ENCODE measurements at regions not wholly inside any gene's neighbourhood (a gene's known extent, or its start where the extent isn't known, plus 50 kb on each side); places are given as distances from the start of the nearest gene placed in this dataset.
"Not testable (repeated sequence)": the region's sequence is repeated elsewhere in the genome, so short reads cannot be mapped to it uniquely, and the experiment has no call there.

DNA sequence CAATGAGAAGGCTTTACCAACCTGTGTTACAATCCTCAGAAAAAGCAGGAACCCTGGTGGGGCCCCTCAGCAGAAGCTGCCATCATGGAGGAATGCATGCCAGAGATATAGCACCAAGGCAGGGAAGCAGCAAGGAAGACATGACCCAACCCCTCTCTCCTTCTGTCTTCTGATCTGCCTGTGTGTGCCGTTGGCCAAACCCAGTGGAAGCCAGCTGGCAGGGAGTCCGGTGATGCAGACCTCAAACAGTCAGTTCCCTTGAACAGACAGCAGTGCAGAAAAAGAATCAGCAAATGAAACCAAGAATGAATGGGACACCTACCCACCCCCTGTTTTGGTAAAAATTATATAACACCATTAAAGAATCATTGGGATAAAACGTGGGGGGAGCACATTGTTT lies 234.2 kb downstream of the ZNF608 start:
- no peak for DNase-seq (ENCODE audit: low read depth)

DNA sequence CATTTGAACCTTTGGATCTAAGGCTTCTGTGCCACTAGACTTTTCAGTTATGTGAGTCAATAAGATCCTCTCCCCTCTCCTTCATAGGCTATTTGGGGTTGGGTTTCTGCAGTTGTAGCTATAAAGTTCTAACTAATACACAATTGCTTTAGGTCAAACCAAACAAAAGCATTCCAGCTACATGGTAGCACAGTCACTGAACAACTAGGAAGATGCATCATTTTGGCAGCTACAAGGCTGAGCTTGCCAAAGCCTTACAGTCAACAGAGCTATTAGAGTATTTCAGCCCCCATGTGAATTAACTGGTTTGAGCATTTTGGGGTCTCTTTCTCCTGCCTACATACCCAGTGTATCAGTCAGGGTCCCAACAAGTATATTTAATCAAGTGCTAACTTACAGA lies 234.6 kb downstream of the ZNF608 start:
- DNase-seq (ENCODE audit: low read depth): no peak

DNA sequence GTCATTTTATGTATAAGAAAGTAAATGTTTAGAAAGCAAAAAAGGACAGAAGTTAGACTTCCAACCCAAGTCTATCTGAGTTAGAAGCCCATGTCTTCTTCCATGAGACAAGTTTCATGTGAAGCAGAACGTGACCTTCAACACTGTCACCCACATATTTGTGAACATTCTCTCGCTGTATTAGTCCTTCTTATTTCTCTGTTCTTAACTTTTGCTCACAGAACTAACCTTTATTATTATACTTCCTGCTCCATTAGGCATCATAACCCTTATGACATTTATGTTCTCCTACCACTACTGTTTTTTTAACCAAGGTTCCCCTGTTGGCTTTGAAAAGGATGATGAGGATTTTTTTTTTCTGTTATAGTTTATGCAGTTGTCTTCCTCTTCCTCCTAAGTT lies 238.8 kb downstream of the ZNF608 start:
- no peak for DNase-seq (ENCODE audit: low read depth)

DNA sequence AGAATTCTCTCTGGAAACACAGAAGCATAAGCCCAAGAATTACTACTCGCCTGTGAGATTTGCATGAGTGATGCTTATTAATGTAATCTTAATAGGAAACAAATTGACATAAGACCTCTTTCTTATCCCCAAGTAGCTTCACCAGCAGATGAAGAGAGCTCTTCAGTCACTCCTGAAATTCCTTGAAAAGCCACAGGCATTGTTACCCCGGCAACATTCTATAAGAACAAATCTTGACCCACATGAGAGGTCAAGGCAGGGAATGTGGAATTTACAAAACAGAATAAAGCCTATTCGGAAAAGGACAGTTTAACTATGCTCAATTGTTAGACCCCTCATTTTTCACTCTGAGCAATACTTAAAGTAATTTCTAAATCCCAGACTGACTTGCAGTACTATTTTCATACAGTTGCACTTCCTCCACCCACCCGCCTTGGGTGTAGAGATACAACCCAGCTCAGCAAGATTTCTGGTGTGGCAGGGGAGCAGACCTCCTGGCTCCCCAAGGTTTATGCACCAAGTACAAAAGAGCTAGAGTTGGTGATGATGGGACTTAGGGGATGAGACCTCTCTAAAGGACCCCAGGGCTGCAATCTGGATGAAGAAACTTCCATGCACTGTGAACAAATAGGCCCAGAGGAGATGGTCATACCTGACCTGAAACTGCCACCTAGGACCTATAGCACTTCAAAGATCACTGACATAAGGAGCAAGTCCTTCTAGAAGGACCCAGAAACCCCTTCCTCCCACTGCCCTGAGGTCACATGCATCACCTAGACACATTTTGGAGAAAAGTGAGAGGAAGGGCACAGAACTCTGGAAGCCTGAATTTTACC lies 242.1 kb downstream of the ZNF608 start:
- no peak for DNase-seq (ENCODE audit: low read depth)

DNA sequence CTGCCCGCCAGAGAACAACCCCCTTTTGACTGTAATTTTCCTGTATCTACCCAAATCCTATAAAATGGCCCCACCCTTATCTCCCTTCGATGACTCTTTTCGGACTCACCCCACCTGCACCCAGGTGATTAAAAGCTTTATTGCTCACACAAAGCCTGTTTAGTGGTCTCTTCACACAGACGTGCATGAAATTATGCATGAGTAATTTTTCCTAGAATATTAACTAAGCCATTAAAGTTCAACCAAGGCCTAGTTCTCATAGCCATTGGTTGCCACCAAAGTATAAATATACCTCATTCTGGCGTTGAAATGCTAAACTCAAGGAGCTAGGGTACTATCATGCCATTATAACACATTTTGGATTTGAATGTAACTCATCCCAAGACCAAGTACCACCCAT lies 243.9 kb downstream of the ZNF608 start:
- no peak for DNase-seq (ENCODE audit: low read depth)

DNA sequence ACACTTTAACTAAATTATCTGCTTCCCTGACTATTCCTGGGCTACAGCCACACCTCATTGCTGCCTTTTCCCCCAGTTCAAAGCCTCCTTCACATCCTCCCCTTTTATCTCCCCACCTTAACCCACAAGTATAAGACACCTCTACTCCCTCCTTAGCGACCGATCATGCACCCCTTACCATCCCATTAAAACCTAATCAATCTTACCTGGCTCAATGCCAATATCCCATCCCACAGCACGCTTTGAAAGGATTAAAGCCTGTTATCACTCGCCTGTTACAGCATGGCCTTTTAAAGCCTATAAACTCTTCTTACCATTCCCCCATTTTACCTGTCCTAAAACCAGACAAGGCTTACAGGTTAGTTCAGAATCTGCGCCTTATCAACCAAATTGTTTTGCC lies 246.6 kb downstream of the ZNF608 start:
- DNase-seq (ENCODE audit: low read depth): not testable (repeated sequence)

DNA sequence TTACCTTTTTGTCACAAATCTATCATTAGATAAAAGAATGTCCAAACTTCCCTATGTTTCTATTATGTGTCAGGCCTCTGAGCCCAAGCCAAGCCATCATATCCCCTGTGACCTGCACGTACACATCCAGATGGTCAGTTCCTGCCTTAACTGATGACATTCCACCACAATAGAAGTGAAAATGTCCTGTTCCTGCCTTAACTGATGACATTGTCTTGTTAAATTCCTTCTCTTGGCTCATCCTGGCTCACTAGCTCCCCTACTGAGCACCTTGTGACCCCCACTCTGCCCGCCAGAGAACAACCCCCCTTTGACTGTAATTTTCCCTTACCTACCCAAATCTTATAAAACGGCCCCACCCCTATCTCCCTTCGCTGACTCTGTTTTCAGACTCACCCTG lies 249.5 kb downstream of the ZNF608 start:
- DNase-seq (ENCODE audit: low read depth): not testable (repeated sequence)

DNA sequence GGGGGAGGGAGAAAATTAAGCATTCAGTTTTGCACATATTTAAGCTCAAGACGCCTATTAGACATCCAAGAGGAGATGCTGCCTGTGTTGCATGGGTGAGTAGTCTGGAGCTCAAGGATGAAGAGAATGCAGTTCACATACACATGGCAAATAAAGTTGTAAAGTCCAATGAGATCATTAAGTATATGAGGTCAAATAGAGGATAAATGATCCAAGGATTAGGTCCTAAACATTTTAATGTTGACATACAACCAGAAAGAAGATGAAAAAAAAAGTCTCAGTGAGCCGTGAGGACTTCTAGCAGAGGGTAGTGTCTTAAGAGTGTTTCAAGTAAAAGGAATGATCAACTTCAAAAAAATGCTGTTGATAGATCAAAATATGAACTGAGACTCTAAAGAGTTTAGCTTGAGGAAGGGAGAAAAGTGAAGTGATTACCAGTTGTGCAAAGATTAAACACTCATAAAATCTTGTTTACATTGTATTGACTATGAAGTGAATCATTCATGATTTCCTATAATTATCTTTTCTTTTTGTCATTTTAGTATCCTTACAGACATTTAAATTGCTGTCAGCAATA lies 251.8 kb downstream of the ZNF608 start:
- DNase-seq (ENCODE audit: low read depth): no peak

DNA sequence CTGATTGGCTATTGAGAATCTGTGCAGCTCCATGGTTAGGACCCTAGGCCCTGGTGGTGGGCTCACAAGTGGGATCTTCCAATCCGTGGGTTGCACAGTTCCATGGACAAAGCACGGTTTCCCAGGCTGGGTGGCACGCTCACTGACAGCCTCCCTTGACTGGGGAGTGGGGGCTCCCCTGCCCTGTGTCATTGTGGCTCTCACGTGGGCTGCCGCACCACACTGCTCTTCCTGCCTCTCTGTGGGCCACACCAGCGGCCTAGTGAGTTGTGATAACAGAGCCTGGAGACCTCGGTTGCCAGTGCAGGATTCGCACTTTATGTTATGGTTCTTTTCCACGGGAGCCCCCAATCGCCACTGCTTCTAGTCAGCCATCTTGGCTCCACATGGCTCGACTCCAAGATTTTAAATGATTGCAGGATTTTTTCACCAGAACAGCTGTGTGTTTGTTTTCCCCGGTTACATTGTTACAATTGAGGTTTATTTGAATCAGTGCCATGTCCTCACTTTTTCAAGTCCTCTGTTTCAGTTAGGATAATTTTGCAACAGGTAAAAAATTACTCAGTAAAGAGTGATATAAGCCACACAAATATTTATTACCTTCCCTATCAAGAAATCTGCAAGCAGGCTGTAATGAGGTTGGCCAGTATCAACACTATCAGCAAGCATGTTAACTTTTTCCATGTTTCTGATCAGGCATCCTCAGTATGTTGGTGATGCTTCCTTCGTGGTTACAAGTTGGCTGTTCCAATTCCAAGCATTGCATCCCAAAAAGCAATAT lies 253.8 kb downstream of the ZNF608 start:
- DNase-seq (ENCODE audit: low read depth): no peak

DNA sequence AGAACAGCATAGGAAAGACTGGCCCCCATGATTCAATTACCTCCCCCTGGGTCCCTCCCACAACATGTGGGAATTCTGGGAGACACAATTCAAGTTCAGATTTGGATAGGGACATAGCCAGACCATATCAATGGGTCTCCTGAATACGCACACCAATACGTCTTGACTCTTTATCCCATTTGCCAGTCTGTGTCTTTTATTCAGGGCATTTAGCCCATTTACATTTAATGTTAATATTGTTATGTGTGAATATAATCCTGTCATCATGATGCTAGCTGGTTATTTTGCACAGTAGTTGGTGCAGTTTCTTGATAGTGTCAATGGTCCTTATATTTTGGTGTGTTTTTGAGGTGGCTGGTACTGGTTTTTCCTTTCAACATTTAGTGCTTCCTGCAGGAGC lies 256.1 kb downstream of the ZNF608 start:
- not testable (repeated sequence) for DNase-seq (ENCODE audit: low read depth)

DNA sequence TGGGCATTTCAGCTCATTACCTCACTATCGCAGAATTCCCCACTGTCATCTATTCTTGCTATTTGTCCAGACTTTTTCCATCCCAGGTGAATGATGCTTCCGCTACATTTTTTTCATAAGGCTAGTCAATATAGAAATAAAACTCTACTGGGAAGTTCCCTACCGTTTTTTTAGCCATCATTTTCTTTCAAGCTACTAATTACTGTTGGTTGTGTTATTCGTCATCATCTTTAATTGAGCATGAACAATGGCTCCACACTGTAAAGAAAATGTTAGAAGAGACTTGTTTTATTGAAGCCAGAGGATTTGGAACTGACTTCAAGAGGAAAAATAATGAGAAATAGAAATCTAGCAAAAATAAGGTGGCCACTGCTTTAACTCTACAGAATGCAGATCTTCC lies 265.0 kb downstream of the ZNF608 start:
- DNase-seq (ENCODE audit: low read depth): no peak

DNA sequence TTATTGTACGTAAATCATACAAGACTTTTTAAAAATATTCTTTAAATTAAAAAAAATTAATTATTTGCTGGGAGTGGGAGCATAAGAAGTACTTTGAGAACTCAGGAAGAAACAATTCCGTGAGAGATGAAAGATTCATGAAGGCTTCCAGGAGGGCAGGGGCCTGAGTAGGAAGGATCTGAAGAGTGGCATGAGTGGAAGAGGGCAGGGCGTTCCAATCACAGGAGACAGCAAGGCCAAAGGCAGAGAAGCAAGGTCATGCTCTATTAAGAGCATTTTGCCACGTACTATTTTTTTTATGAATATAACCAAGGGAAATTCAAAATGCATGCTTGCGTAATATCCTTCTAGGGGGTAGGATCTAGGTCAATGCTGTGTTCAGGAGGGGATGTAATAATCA lies 265.5 kb downstream of the ZNF608 start:
- no peak for DNase-seq (ENCODE audit: low read depth)

DNA sequence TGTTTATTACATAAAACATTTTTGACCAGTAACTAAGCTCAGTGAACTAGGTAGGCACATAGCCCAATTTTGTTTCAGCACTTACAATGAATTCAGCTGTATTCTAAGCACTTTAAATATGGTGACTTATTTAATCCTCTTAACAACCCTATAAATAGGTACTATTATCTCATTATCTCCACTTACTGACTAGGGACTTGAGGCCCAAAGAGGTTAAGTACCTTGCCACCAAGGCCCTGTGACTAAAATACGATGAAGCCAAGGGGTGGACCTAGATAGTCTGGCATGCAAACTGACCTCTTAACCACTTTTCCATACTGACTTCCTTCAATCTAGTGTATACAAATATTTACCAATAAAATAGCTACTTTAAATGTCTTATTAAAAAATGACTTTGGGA lies 266.4 kb downstream of the ZNF608 start:
- no peak for DNase-seq (ENCODE audit: low read depth)

DNA sequence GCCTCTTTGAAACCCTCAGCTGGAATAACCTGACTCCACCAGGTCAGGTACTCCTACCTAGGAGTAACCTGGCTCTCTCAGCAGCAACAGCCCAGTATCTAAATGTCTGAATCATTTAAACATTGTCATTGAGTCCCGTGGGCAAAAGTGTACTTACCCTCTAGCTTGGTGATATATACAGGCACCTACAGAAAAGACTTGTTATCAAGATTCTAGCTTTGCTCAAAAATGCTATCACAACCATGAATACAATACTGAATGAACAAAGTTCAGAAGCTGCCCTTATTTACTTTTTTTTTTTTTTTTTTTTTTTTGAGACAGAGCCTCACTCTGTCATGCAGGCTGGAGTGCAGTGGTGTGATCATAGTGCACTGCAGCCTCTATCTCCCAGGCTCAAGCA lies 268.2 kb downstream of the ZNF608 start:
- DNase-seq (ENCODE audit: low read depth): no peak

DNA sequence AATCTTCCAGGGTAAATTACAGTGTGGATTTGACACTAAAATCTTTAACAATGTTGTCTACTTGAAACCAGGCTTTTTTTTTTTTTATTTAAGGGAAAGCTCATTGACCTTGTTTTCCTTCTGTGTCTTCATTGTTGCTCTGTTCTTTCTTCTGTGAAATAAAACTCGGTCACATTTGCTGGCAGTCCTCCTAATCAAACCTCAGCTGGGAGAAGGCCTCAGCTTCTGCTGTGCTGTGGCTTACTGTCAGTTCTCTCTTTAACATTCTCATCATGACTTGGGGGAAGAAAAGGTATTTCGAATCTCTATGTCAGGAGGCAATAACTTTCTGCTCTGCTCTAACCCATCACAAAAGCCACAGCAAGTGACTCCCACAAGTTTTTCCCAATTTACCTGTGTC lies 268.9 kb downstream of the ZNF608 start:
- no peak for DNase-seq (ENCODE audit: low read depth)

DNA sequence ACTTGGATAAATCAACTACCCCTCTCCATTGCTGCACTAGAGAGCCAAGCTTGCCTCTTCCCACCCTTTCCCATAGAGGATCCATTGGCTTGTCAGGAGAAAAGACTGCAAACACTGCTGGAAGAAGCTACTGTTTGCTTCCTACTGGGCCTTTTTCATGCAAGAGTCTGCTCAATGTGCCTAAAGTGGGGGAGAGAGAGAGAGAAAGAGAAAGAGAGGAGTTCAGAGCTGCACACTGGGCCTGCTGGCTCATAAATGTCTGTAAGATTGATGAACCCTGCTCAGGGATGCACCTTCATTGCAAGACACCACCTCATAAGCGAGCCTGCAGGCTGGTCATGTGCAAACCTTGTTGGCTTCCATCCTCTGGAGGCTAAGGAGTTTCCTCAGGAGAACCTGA lies 269.4 kb downstream of the ZNF608 start:
- no peak for DNase-seq (ENCODE audit: low read depth)

DNA sequence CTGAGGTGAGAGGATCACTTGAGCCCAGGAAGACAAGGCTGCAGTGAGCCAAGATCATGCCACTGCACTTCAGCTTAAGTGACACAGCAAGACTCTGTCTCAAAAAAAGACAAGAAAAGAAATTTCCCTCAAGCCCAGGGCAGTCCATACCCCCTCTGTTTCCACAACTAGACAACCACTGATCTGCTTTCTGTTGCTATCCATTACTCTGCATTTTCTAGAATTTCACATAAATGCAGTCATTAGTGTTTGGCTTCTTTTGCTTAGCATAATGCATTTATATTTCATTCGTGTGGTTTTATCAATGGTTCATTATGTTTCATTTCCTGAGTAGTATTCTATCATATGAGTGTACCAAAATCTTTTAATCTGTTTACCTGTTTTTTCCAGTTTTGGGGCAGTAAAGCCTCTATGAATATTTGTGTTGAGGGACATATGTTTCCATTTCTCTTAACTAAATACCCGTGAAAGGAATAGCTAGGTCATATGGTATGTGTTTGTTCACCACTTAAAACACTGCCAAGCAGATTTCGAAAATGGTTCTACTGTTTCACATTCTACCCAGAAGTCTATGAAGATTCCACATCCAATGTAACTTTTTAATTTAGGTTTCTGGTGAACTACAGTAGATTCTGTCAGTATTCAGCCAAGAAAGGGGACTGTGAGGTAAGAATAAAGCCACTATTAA lies 271.8 kb downstream of the ZNF608 start:
- no peak for DNase-seq (ENCODE audit: low read depth)

DNA sequence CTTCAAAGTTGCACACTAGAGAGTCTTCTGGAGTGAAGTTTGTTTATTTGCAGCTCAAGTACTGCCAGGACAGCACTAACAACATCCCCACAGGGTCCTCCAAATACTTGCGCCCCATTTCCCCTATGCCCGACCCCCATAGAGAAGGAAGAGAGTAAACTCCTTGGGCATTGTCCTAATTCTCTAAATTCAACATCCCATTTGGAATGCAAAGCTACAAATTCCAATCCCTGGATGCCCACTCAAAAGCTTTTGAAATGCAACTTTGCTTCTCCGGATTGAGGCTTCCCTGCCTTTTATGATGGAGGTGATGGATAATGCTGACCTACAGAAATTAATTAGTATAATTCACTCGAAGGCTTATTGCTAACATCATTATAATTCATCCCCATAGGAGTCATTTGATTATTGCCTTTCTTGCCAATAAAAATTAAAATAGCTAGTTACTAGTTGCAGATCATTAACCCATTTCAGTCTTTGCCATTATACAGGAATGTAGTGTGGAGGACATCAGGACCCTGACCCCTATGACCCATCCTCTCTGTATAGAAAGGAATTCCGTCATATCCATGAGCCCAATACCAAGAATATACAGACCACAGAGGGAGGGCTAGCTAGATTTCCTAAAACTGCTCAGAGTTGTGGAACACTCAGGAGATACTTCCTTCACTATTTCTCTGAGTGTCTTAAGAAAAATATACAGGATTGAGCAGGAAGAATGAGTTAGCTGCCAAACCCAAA lies 277.6 kb downstream of the ZNF608 start:
- no peak for DNase-seq (ENCODE audit: low read depth)

DNA sequence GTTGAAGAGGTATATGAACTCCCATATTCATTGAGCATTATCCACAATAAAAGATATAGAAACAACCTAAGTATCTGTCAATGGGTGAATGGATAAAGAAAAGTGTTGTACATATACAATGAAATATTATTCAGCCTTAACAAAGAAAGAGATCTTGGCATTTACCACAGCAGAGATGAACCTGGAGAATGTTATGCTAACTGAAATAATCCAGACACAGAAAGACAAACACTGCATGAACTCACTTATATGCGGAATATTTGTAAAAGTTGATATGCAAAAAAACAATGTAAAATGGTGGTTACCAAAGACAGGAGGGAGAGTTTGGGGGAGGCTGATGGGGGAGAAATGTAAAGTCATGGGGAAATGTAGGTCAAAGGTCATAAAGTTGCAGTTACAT lies 278.7 kb downstream of the ZNF608 start:
- no peak for DNase-seq (ENCODE audit: low read depth)

DNA sequence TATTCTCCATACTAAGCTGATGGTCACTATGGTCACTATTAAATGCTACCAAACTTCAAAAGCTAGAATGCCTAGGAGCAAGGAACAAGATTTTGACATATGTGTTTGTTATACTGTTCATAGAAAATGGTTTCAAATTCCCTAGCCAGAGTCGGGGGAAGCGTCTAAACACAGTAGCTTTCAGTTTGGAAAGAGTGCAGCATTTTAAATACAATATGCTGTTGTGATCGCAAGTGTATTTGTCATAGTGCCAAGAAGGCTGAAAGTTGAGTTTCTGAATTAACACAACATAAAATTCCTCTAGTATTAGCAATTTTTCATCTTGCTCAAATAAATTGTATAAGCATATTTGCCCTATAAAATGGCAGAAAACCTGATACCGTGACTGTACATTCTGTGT lies 280.4 kb downstream of the ZNF608 start:
- no peak for DNase-seq (ENCODE audit: low read depth)

DNA sequence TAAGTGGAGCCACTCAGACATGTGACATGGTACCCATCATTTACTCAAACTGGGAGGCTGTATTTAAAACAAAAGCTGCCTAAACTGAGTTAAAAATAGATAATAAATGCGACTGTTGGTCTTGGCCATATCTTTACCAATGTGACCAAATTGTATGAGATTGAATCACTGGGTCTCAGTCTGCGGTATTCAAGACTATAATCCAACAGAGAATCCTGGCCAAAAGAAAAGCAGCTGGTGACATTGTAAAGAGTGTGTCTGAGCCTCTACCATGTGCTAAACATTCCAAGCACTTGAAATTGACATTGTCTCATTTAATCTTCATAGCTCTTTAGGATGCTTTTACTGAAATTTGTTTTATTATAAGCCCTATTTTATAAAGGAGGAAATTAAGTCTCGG lies 282.6 kb downstream of the ZNF608 start:
- no peak for DNase-seq (ENCODE audit: low read depth)

DNA sequence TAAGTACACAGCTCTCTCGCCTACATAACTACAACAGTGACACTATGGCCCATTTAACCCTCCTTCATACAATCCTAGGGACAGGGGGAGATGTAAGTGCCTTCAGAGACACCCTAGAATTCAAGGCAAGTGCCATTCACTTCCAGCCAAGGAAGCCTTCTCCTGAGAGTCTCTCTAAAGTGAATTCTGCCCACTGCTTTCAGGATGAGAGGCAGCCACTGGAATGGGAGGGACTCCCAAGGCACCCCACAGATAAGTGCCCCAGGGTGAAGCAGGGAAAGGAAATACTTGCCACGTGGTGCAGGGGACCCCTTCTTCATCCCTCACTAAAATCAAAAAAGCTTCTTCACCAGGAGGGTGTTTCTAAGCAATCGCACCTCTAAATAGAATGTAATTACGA lies 283.7 kb downstream of the ZNF608 start:
- no peak for DNase-seq (ENCODE audit: low read depth)

Measured in activated T-helper 9 cell treated with anti-CD3 and anti-CD28 coated beads, Interleukin-2, amount 50 U/mL, for 16 hours (primary cell).